Gastrocnemius medialis (tissue), 4 donors: ENCODE measurements at regions not wholly inside any gene's neighbourhood (a gene's known extent, or its start where the extent isn't known, plus 50 kb on each side); places are given as distances from the start of the nearest gene placed in this dataset.

Source experiments
- ATAC-seq, 2 donors: fragments of 150-250 bp; one replicate each; pipeline ENCODE4 v1.9.1; 2016
- DNase-seq, 2 donors: peaks; one replicate each; pipeline ENCODE4 v3.0.0-alpha.2; 2019
- H3K27ac ChIP-seq, 4 donors: fragments of 200-600 bp; sonication (generic); 1 replicate in 1 of 4; 2 replicates in 3 of 4; pipeline ENCODE4 v1.5.1; 2016 to 2018; ENCODE audit warnings: mild to moderate bottlenecking in 2 of 4, moderate library complexity in 1 of 4
- H3K27me3 ChIP-seq, 3 donors: fragments of 200-600 bp; sonication (generic) in 2 of 3; 1 replicate in 1 of 3; 2 replicates in 2 of 3; pipeline versions ENCODE4 v1.5.1 to v1.6.0; 2016 to 2019; ENCODE audit warnings: mild to moderate bottlenecking in 1 of 3, moderate library complexity in 1 of 3
- H3K36me3 ChIP-seq, 2 donors: fragments of 200-600 bp; sonication (generic) in 1 of 2; one replicate each; pipeline ENCODE4 v1.5.1; 2017 to 2018
- H3K4me1 ChIP-seq, 2 donors: fragments of 200-600 bp; sonication (generic) in 1 of 2; one replicate each; pipeline ENCODE4 v1.5.1; 2016 to 2017; ENCODE audit warnings: mild to moderate bottlenecking in 2 of 2
- H3K4me3 ChIP-seq, 4 donors: fragments of 200-600 bp; sonication (generic) in 3 of 4; 1 replicate in 1 of 4; 2 replicates in 3 of 4; pipeline ENCODE4 v1.5.1; 2016 to 2019; ENCODE audit warnings: mild to moderate bottlenecking in 2 of 4
- H3K9me3 ChIP-seq, 3 donors: fragments of 200-600 bp; sonication (generic) in 2 of 3; 1 replicate in 1 of 3; 2 replicates in 2 of 3; pipeline ENCODE4 v1.5.1; 2016 to 2019
- CTCF ChIP-seq, 5 experiments: fragments of 450-650 bp in 3 of 5; fragments of 200-600 bp in 2 of 5; sonication (generic) in 2 of 5; IDR thresholded peaks in 4 of 5; conservative IDR thresholded peaks in 1 of 5; 1 replicate in 4 of 5; 2 replicates in 1 of 5; pipeline ENCODE4 v1.5.1; 2016 to 2019; ENCODE audit warnings: antibody characterized with exemption in 5 of 5, mild to moderate bottlenecking in 3 of 5, moderate library complexity in 3 of 5
- POLR2A ChIP-seq, 2 donors: fragments of 450-650 bp; IDR thresholded peaks; one replicate each; pipeline ENCODE4 v1.6.1; 2017; ENCODE audit warnings: antibody characterized with exemption in 2 of 2, mild to moderate bottlenecking in 2 of 2, moderate library complexity in 2 of 2
- in situ Hi-C, 4 donors: fragments of 200-750 bp; cut with MboI; loops; one replicate each; pipeline versions ENCODE4 v1.15.0 to v1.8.0; 2017; ENCODE audit warnings: low sequenced_read_pairs in 4 of 4
- intact Hi-C: fragments of 100-400 bp; cut with DNase I; formaldehyde crosslinking; loops from one replicate; pipeline ENCODE4 v1.15.1; 2023; ENCODE audit warnings: low total_unique reads

- Histone ChIP-seq H3K36me3 (no peaks in the 10 kb centered on the region), H3K27me3 (no peaks in the 10 kb centered on the region), H3K4me3 (no peak overlapping the region), H3K4me1 (no peaks in the 10 kb centered on the region), H3K9me3 (no peaks in the 10 kb centered on the region), H3K27ac (no peak overlapping the region)
- ATAC-seq (no peak), DNase-seq (no peak)
- in situ Hi-C loops: no loop called here
- no peak for TF ChIP-seq CTCF (IDR thresholded peaks at IDR 0.05 in 4 of 5, conservative IDR thresholded peaks at IDR 0.05 in 1 of 5)
- TF ChIP-seq POLR2A (IDR thresholded peaks at IDR 0.05): no peak
- intact Hi-C loops: no loop called here
Measured at GRCh38 chr4:188412499-188412898, 273.3 kb downstream of the TRIML1 start.

DNA sequence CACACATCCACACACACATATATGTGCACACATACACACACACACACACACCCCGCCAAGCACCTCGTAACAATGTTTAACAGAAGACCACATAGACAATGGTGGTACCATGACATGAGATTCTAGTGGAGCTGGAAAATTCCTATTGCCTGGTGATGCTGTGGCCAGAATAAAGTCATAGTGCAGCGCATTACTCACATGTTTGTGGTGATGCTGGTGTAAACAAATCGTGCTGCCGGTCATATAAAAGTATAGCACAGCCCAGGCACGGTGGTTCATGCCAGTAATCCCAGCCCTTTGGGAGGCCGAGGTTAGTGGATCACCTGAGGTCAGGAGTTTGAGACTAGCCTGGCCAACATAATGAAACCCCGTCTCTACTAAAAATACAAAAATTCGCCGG, 275.2 kb downstream of the TRIML1 start:
- Histone ChIP-seq H3K9me3 (no peaks in the 10 kb centered on the region), H3K4me3 (no peak overlapping the region), H3K27me3 (no peaks in the 10 kb centered on the region), H3K27ac (no peak overlapping the region), H3K4me1 (no peaks in the 10 kb centered on the region), H3K36me3 (no peaks in the 10 kb centered on the region)
- DNase-seq: no peak
- TF ChIP-seq CTCF (IDR thresholded peaks at IDR 0.05 in 4 of 5, conservative IDR thresholded peaks at IDR 0.05 in 1 of 5): no peak
- no peak for TF ChIP-seq POLR2A (IDR thresholded peaks at IDR 0.05)
- in situ Hi-C loops (no loop called here), intact Hi-C loops (no loop called here)
- no peak for ATAC-seq

GRCh38 chr4:188417181-188417580, 277.9 kb downstream of the TRIML1 start:
- H3K4me1 ChIP-seq: no peaks in the 10 kb centered on the region
- ATAC-seq (no peak), DNase-seq (no peak)
- intact Hi-C loops: no loop called here
- no peaks in the 10 kb centered on the region for H3K27me3 ChIP-seq
- TF ChIP-seq CTCF (IDR thresholded peaks at IDR 0.05 in 4 of 5, conservative IDR thresholded peaks at IDR 0.05 in 1 of 5) (no peak), POLR2A (IDR thresholded peaks at IDR 0.05) (no peak)
- H3K4me3 ChIP-seq: no peak overlapping the region
- no peaks in the 10 kb centered on the region for H3K36me3 ChIP-seq
- H3K9me3 ChIP-seq: no peaks in the 10 kb centered on the region
- in situ Hi-C loops: no loop called here
- H3K27ac ChIP-seq: no peak overlapping the region

- no peak for TF ChIP-seq POLR2A (IDR thresholded peaks at IDR 0.05)
- no peak for TF ChIP-seq CTCF (IDR thresholded peaks at IDR 0.05 in 4 of 5, conservative IDR thresholded peaks at IDR 0.05 in 1 of 5)
- H3K4me1 ChIP-seq: no peaks in the 10 kb centered on the region
- ATAC-seq: no peak
- DNase-seq: no peak
- intact Hi-C loops: no loop called here
- H3K9me3 ChIP-seq: no peaks in the 10 kb centered on the region
- no peaks in the 10 kb centered on the region for H3K36me3 ChIP-seq
- no peaks in the 10 kb centered on the region for H3K27me3 ChIP-seq
- H3K27ac ChIP-seq: no peak overlapping the region
- in situ Hi-C loops: no loop called here
- H3K4me3 ChIP-seq: no peak overlapping the region
Measured at GRCh38 chr4:188423039-188423438, 283.8 kb downstream of the TRIML1 start.

- DNase-seq (no peak), ATAC-seq (no peak)
- H3K4me1 ChIP-seq: no peaks in the 10 kb centered on the region
- H3K4me3 ChIP-seq: no peak overlapping the region
- in situ Hi-C loops (no loop called here), intact Hi-C loops (no loop called here)
- TF ChIP-seq POLR2A (IDR thresholded peaks at IDR 0.05): no peak
- TF ChIP-seq CTCF (IDR thresholded peaks at IDR 0.05 in 4 of 5, conservative IDR thresholded peaks at IDR 0.05 in 1 of 5): no peak
- H3K27me3 ChIP-seq: no peaks in the 10 kb centered on the region
- no peak overlapping the region for H3K27ac ChIP-seq
- H3K36me3 ChIP-seq: no peaks in the 10 kb centered on the region
- H3K9me3 ChIP-seq: no peaks in the 10 kb centered on the region
Measured at GRCh38 chr4:188428935-188429334, 289.7 kb downstream of the TRIML1 start.
